ENCODE measurements at regions not wholly inside any gene's neighbourhood (a gene's known extent, or its start where the extent isn't known, plus 50 kb on each side); places are given as distances from the start of the nearest gene placed in this dataset.
A peak's percentile ranks its signal among the peaks of the same experiment; 100 is the strongest.

DNA sequence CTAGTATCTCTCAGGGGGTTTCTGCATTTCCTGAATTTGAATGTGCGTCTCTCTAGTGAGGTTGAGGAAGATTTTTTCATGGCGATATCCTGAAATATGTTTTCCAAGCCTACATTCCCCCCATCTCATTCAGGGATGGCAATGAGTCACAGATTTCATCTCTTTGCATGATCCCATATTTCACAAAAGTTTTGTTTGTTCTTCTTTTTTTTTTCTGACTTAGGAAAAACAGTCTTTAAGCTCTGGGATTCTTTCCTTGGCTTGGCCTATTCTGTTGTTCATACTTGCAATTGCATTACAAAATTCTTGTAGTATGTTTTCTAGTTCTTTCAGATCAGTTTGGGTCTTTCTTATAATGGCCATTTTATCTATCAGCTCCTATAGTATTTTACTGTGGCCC lies 136.5 kb downstream of the DSEL start:
- no peak for DNase-seq

DNA sequence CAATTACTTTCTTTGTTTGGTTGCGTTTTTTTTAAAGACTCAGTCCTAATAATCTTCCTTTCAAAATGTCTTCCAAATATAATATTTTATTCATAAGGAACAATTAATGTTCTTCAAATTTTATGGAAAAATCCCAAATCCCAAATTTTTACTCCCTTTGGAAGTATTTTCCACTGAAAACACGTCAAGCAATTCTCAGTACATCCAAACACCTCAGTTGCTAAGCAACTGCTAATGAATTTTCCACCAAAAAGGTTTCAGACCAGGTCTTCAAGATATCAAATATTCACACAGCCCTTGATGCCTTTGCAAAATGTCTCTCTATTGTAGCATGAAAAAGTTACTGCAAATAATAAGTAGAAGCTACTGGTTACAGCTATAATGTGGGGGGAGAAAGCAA lies 140.1 kb downstream of the DSEL start:
- no peak for DNase-seq

DNA sequence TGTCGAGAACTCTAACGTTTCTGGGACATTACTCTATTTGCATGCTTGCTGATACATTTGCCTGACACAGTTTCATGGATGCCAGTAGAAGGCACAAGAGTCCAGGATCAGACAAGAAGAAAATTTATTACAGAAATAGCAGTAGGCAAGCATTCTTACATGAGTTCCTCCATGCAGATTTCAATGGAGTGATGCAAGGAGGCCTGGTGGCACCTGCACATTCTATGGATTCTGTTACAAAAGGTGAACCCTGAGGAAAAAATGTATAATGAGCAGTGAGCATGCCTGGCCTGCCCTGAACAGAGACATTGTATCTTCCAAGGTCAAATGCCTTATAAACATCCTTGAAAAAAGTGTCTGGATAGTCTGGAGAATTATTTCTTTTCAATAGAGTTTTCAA lies 142.9 kb downstream of the DSEL start:
- DNase-seq = no peak

DNA sequence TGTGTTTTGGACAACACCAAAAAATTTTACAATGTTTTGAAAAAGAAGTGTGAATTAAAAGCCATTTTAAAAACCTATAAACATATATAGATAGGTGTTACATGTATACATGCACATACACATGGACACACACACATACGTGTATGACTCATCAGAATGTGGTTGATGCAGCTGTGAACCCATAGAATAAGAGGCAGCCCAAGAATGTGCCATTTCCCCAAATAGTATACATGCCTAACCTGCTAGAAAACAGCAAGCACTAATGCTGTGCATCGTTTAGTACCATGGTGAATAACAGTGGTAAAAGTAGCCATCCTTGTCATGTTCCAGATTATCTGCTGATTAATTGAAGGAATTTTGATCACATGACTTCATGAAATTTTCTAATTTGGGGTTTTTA lies 149.0 kb downstream of the DSEL start:
- DNase-seq = no peak

DNA sequence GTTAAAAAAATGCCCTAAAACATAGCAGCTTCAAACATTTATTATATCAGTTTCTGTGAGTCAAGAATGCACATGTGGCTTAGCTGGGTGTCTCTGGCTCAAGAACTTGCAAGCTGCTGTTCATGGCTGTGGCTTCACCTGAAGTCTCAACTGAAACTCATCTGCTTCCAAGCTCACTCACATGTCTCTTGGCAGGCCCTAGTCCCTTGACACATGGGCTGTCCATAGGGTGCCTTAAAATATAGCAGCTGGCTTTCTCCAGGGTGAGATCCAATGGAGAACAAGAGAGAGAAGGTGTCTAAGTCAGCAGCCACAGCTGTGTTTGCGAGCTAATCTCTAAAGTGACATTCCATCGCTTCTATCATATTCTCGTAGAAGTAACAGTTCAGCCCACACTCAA lies 152.8 kb downstream of the DSEL start:
- no peak for DNase-seq

GRCh38 chr18:67362906-67363305 lies 153.6 kb downstream of the DSEL start:
- no peak for DNase-seq

DNA sequence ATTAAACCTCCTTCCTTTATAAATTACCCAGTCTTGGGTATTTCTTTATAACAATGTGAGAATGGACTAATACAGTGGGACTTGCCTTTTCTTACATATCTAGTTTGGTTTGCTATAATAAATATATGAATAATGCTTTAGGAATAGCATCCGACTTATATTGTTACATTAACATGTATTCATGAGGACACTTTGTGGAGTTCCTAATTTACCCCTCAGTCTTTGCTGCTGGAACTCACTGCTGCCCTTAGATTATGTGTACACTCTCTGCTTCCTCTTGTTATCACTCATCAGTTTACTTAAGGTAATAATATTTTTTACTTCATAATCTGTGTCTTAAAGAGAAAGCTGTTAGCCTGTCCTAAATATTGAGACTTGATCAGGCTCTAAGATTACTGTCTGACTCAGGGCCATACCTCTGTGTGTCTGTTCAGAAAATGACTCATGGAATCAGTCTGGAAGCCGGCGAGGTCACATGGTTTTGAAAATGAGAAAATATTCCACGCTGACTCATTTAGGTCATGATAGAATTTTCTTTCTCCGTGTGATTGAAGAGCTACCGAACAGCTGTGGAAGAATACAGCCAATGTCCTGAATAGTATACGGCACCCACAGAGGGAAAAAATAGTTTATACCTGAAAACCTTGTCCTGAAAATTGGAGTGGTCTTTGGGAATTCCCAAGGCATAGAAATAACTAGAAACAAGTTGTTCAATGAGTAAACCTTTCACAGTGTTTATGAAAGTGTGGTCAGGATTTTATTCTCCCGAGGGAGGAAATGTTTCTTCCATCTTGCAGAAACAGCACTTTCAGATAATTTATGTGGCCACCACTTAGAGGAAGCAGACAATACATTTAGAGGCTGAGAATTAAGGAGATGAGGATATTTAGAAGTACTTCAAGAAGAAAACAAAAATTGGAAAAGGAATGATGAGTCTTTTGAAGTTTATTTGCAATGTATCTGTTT lies 156.4 kb downstream of the DSEL start:
- no peak for DNase-seq

- no peak for DNase-seq
Measured at GRCh38 chr18:67358947-67359346, 157.6 kb downstream of the DSEL start.

DNA sequence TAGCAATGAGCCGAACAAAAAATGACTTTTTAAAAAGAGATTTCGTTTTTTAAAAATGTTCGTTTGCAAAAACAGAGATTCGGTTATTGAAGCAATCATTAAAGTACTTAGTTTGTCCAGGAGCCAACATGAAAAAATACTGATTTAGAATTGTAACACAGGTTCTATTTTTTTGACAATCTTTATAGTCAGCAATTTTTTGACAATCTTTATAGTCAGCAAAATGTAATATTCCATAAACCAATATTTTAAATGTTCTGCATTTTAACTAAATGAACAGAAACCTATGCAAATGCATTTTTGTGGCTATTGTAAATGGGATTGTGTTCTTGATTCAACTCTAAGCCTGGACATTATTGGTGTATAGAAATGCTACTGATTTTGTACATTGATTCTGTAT lies 161.8 kb downstream of the DSEL start:
- no peak for DNase-seq

DNA sequence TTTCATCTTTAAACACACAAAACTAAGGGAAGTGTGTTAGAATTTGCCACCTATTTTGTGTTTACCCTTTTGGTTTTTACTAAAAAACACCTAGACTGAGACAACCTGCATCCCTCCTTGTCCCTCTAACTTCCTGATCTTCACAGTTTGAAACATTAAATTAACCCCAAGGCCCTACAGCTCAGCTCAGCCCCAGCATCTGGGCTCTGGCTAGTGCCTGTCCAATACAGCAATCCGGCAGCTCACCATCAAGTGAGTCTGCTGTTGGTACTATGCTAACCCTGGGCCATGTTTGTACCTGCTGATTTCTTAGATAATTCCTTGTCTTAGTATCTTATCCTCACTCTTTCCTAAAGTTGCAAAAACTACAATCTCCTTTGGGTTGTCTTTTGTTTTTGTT lies 162.4 kb downstream of the DSEL start:
- no peak for DNase-seq

DNA sequence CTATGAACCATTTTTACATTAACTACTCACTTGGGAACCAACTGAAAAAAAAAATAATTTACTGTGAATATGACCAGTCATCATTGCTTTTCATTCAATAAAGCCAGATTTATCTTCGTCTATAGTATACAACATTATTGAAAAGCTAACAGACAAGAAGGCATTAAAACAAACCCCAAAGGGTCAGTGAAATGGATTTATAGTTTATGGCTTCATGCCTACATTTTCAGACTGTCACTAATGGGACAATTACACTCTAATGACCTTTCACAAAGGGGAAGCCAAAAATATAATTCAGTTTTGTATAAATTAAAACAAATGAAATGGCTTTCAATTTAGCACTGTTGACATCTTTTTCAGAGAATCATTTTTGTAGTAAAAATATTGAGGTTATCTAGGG lies 169.1 kb downstream of the DSEL start:
- no peak for DNase-seq

DNA sequence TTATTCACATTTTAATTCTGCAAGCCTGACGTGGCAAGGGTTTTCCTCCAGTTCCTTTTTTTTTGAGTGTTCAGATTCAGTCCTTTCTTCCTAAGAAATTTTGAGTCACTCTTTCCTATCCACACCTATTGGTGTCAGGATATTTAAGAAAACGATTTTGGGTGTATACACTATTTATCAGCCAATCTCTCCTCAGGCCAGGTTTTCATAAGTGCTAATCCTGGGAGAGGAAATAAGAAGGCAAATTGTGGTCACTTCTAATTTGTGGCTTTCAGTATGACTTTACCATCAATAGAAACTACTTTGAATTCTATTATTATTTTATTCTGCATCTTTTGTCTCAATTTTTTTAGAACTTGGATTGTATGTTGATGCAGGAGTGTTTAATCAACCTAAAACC lies 174.4 kb downstream of the DSEL start:
- no peak for DNase-seq

DNA sequence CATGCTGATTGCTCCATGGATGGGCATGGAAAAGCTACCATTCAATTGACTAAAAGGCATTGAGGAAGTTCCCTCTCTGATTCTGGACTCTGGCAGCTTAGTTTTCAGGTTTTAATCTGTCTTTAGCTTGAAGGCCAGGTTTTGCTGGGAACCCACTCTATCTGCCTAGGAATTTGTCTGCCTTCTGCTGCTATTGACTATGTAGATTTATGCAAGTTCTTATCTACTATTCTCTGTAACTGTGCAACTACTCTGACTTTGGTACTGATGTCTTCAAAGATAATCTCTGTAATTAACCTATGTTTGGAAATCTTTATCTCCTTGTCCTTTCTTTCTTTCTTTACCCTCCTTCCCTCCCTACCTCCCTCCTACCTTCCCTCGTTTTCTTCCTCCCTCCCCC lies 178.8 kb downstream of the DSEL start:
- DNase-seq = no peak

DNA sequence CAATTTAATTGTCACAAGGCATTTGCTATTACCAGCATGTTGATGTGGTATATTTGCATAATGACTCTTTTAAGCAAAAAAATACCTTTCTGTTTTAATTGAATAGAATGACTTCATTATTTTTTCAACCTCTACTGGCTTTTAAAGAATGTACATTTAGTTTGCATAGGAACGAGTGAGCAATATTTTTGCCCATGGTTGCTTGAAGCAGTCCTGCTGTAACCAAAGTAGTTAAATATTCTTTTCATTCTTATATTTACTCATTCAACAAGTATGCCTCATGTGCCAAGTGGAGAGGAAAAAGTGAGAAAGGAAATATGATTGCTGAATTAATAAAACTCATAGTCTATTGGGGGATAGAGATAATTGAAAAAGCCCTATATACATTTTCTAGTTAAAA lies 184.7 kb downstream of the DSEL start:
- DNase-seq = no peak

- DNase-seq = no peak
Measured at GRCh38 chr18:67319109-67319508, 197.4 kb downstream of the DSEL start.

DNA sequence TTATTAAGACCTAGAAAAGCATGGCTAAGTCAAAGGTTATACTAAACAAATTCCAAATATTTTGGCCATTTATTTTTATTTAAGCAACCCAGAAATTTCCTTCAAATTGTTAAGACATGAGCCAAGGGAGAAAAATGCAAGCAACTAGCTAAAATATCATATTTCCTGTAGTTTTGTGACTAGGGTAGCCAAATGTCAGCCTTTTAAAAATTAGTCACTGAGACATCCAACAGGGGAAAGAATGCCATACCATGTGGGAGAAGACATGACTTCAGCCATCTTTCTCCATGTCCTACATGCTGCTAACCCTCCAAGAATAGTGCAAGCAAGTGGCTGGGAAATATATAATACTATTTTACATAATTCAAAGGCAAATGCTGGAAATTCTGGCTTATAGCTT lies 197.9 kb downstream of the DSEL start:
- DNase-seq = no peak

- DNase-seq = no peak
Measured at GRCh38 chr18:67310826-67311225, 205.7 kb downstream of the DSEL start.

DNA sequence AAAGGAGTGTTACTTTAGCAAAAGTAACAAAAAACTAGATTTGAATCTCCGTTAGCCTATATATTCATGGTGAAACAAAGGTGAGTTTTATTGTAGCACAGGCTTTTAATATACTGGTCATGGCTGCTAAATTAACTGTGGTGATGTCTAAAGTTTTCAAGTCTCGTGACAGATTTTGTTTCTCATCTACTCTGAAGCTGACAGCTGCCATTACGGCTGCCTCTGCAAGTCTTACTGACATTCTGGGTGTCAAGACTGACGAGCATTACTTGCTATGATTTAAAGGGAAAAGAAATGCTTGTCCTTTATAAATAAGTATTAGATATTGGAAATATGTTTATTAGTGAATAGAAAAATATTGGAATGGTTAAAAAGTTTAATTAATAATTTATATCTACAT lies 207.7 kb downstream of the DSEL start:
- no peak for DNase-seq

DNA sequence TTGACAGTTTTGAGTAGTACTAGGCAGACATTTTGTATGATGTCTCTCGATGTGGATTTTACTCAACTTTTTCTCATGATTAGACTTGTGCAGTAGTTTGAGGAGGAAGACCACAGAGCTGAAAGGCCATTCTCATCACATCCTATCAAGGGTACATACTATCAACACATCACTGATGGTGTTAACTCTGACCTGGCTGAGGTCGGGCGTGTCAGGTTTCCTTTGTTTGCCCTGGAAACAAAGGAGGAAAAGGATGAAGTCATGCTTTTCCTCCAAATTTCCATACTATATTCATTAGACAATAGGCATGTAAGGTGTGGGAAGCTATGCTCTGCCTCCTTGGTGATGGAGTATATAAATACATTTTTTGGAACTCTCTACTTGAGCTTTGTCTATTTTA lies 211.1 kb downstream of the DSEL start:
- DNase-seq = no peak

- no peak for DNase-seq
Measured at GRCh38 chr18:67302043-67302442, 214.5 kb downstream of the DSEL start.

DNA sequence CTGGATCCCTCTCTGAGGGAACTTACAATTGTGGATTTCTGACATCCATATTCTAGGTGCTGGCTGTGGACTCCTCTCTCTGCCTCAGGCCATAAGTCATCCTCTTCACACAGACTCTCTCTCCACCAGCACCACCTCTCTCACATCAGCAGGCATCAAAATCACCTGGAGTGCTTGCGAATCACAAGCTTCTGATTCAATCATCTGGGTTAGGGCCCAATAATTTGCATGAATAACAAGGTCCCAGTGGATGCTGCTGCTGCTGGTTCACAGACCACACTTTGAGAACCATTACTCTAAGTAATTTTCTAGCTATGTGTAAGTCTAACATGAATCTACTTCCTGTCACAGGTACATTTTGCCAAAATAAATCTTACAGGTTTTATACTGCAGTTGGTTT lies 214.9 kb downstream of the DSEL start:
- no peak for DNase-seq

- peak; percentile 19 for DNase-seq
Measured at GRCh38 chr18:67300498-67300897, 216.0 kb downstream of the DSEL start.

DNA sequence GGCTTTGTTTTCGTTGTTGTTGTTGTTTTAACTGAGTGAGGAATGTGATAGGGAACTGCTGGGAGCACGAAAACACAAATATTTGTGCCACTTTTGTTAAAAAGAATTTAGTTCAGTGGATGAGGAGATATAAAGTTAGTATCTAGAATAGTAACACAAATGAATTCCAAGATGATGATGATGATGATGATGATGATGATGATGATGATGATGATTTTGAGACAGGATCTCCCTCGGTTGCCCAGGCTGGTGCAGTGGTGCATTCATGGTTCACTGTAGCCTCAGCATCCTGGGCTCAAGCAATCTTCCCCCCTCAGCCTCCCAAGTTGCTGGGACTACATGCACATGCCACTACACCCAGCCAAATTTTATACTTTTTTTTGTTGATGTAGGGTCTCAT lies 223.7 kb downstream of the DSEL start:
- DNase-seq = no peak

DNA sequence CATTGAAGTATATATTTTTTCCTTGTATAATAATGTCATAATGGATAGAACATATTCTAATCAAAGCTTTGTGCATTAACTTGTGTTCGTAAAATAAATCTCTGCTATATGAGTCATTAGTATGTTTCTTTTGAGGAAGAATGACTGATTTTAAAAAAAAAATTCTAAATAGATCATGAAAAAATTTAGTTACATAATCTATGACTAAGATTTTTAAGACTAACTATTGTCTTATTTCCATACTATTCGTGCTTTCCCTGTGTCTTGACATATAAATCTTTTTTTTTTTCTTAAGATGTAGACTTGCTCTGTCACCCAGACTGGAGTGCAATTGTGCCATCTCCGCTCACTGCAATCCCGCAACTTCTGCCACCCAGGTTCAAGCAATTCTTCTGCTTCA lies 226.1 kb downstream of the DSEL start:
- no peak for DNase-seq

- no peak for DNase-seq
Measured at GRCh38 chr18:67285583-67285982, 230.9 kb downstream of the DSEL start.
